Thyroid gland (tissue), 4 donors: ENCODE measurements at regions not wholly inside any gene's neighbourhood (a gene's known extent, or its start where the extent isn't known, plus 50 kb on each side); places are given as distances from the start of the nearest gene placed in this dataset.
A peak's percentile ranks its signal among the peaks of the same experiment; 100 is the strongest.

Experiments used
- DNase-seq, 2 donors: peaks; one replicate each; pipeline ENCODE4 v3.0.0-alpha.2; 2019
- H3K27ac ChIP-seq, 3 donors: fragments of 200-600 bp; sonication (generic); 1 replicate in 2 of 3; 2 replicates in 1 of 3; pipeline ENCODE4 v1.5.1; 2016 to 2019; ENCODE audit warnings: mild to moderate bottlenecking in 1 of 3, moderate library complexity in 1 of 3
- H3K27me3 ChIP-seq: fragments of 200-600 bp; sonication (generic); one replicate; pipeline ENCODE4 v1.5.1; 2019
- H3K36me3 ChIP-seq, 2 donors: fragments of 200-600 bp; sonication (generic); one replicate each; pipeline ENCODE4 v1.5.1; 2016 to 2019
- H3K4me1 ChIP-seq, 2 donors: fragments of 200-600 bp; sonication (generic); one replicate each; pipeline ENCODE4 v1.5.1; 2017 to 2019
- H3K4me3 ChIP-seq, 3 donors: fragments of 200-600 bp; sonication (generic); replicated peaks in 1 of 3; 1 replicate in 2 of 3; 2 replicates in 1 of 3; pipeline ENCODE4 v1.5.1; 2016; ENCODE audit warnings: mild to moderate bottlenecking in 1 of 3
- H3K9me3 ChIP-seq: fragments of 200-600 bp; sonication (generic); one replicate; pipeline ENCODE4 v1.5.1; 2017
- CTCF ChIP-seq, 6 experiments: fragments of 200-600 bp in 3 of 6; fragments of 450-650 bp in 3 of 6; sonication (generic) in 3 of 6; IDR thresholded peaks; one replicate each; pipeline ENCODE4 v1.5.1; 2016 to 2019; ENCODE audit warnings: antibody characterized with exemption in 6 of 6, mild to moderate bottlenecking in 2 of 6, inconsistent platforms in 1 of 6, moderate library complexity in 1 of 6
- POLR2A ChIP-seq, 2 donors: fragments of 450-650 bp; IDR thresholded peaks; one replicate each; pipeline ENCODE4 v1.6.1; 2017; ENCODE audit warnings: antibody characterized with exemption in 2 of 2, mild to moderate bottlenecking in 2 of 2, moderate library complexity in 1 of 2
- WGBS, 2 donors: methylation state at CpG; one replicate each; pipeline ENCODE4 v1.1.5; 2017; 5-methylcytosine and 5-hydroxymethylcytosine counted together
- intact Hi-C: fragments of 100-400 bp; cut with DNase I; formaldehyde crosslinking; loops from one replicate; pipeline ENCODE4 v1.15.1; 2023

GRCh38 chr18:41378598-41378997 is 576.4 kb upstream of the PIK3C3 start:
- no peaks in the 10 kb centered on the region for H3K9me3 ChIP-seq
- H3K4me3 ChIP-seq = no peak overlapping the region
- intact Hi-C loops = no loop called here
- no peak overlapping the region for H3K27ac ChIP-seq
- TF ChIP-seq CTCF (IDR thresholded peaks at IDR 0.05) = peak in 3 of 6 experiments; percentile 7 to 19 (median 16)
- no peak for TF ChIP-seq POLR2A (IDR thresholded peaks at IDR 0.05)
- 29 to 31% methylated on average over 5 of the region's 5 CpGs for WGBS, 2 donors
- no peaks in the 10 kb centered on the region for H3K4me1 ChIP-seq
- no peaks in the 10 kb centered on the region for H3K36me3 ChIP-seq
- no peak for DNase-seq
- H3K27me3 ChIP-seq = no peaks in the 10 kb centered on the region

- H3K27ac ChIP-seq = no peak overlapping the region
- no peak for TF ChIP-seq CTCF (IDR thresholded peaks at IDR 0.05)
- no peaks in the 10 kb centered on the region for H3K36me3 ChIP-seq
- no peaks in the 10 kb centered on the region for H3K9me3 ChIP-seq
- H3K27me3 ChIP-seq = no peaks in the 10 kb centered on the region
- intact Hi-C loops = no loop called here
- H3K4me1 ChIP-seq = no peaks in the 10 kb centered on the region
- no peak overlapping the region for H3K4me3 ChIP-seq
- DNase-seq = no peak
Measured at GRCh38 chr18:41373612-41374011, 581.4 kb upstream of the PIK3C3 start.

- Histone ChIP-seq H3K9me3 (no peaks in the 10 kb centered on the region), H3K27ac (no peak overlapping the region), H3K4me1 (no peaks in the 10 kb centered on the region), H3K36me3 (no peaks in the 10 kb centered on the region), H3K4me3 (no peak overlapping the region), H3K27me3 (no peaks in the 10 kb centered on the region)
- 90% methylated on average over 10 of the region's 10 CpGs for WGBS, 2 donors
- TF ChIP-seq POLR2A (IDR thresholded peaks at IDR 0.05) (no peak), CTCF (IDR thresholded peaks at IDR 0.05) (no peak)
- intact Hi-C loops = no loop called here
- DNase-seq = no peak
Measured at GRCh38 chr18:41372046-41372665, 582.9 kb upstream of the PIK3C3 start.

- Histone ChIP-seq H3K36me3 (no peaks in the 10 kb centered on the region), H3K9me3 (no peaks in the 10 kb centered on the region), H3K27me3 (no peaks in the 10 kb centered on the region), H3K4me1 (no peaks in the 10 kb centered on the region), H3K27ac (no peak overlapping the region), H3K4me3 (no peak overlapping the region)
- no peak for DNase-seq
- TF ChIP-seq CTCF (IDR thresholded peaks at IDR 0.05) = no peak
- no peak for TF ChIP-seq POLR2A (IDR thresholded peaks at IDR 0.05)
- WGBS, 2 donors = 58 to 59% methylated on average over 5 of the region's 5 CpGs
- intact Hi-C loops = no loop called here
Measured at GRCh38 chr18:41371156-41372045, 583.6 kb upstream of the PIK3C3 start.

- Histone ChIP-seq H3K27me3 (no peaks in the 10 kb centered on the region), H3K9me3 (no peaks in the 10 kb centered on the region), H3K4me1 (no peaks in the 10 kb centered on the region), H3K27ac (no peak overlapping the region), H3K36me3 (no peaks in the 10 kb centered on the region), H3K4me3 (no peak overlapping the region)
- TF ChIP-seq POLR2A (IDR thresholded peaks at IDR 0.05) (no peak), CTCF (IDR thresholded peaks at IDR 0.05) (no peak)
- no peak for DNase-seq
- 64 to 69% methylated on average over 4 of the region's 4 CpGs for WGBS, 2 donors
- intact Hi-C loops = no loop called here
Measured at GRCh38 chr18:41370740-41371139, 584.3 kb upstream of the PIK3C3 start.
